Inflammatory macrophage (primary cell): ENCODE measurements at regions not wholly inside any gene's neighbourhood (a gene's known extent, or its start where the extent isn't known, plus 50 kb on each side); places are given as distances from the start of the nearest gene placed in this dataset.
"Not testable (repeated sequence)": the region's sequence is repeated elsewhere in the genome, so short reads cannot be mapped to it uniquely, and the experiment has no call there.

Experiments used
- DNase-seq, 2 donors: peaks; one replicate each; pipeline ENCODE4 v3.0.0-alpha.2; 2020 to 2022

DNA sequence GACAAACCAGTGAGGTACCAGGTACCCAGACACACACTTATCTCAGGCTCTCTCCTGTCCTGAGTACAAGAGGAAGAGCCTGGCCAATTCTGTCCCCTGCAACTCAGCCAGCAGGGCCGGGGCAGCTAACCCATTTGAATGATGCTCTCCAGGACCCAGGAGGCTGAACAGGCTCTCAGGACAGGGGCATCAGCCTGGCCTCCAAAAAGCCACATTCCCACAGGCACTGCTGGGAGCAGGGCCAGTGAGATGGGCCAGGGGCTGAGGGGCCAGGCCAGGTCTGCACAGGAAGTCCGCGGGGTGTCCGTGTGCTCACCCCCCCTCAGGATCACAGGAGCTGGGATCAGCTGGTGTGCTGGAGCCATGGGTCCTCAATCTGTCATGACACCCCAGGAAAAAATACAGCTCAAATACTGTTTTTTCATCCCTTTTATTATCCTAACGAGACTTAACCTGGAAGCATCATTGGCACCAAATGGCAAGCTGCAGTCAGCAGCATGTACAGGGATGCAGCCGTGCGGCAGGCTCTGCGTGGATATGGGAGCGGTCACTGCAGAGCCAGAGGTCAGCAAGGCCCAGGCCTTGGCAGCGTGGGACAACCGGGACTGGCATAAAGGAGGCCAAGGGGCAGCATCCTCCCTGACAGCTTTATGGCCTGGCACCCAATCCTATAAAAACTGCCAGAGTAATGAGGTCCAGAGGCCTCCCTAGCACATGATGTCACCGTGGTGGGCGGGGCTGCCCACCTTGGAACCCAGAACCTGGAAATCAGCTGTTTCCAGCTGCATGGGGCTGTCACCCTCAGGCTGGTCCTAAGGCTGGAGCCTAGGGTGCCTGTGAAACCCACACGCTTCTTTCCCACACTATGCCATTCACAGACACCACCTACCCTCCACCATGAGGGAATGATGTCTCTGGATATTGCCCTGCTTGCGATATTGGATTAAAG is 276.7 kb downstream of the C16orf95 start:
- no peak for DNase-seq

DNA sequence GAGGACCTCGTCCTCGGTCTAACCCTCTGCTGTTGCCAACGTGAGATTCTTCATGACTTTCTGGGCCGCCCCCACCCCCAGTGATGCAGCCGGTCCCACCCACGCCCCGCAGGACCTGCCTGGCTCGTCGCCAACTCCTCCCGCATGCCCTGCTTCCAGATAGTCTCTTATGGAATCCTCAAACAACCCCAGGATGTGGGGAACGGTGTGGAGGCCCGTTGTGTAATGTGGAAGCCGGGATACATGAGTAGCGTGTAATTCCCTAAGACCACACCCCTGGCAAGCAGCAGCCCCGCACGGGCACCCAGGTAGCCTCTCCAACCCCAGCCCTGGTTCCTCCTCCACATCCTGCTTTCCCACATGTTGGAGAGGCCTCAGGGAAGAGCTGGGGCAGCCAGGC is 275.9 kb downstream of the C16orf95 start:
- no peak for DNase-seq

DNA sequence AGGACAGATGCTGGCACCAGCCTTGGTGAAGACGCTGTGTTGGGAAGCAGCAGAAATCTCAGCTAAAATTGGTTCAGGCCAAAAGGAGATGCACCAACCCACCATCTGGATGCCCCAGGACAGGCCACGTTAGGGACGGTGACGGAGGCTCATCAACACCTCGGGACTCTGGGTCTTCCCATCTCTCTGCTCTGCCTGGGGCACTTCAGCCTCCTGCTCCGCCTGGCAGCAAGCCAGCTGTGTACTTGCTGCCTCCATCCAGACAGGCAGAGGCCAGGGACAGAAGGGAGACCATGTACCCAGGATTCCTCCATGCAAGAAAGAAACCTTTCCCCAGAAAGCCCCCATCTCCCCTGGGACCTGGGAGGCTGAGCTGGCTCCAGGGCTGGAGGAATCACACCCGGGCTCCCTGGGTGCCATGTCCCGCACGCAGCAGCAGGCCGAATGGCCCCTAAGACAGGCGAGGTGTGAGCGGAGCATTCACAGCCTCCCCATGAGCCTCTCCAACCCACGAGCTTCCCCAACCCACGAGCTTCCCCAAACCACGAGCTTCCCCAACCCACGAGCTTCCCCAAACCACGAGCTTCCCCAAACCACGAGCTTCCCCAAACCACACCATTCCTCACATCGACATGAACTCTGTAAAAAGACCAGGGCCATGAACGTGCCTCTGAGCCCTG is 274.5 kb downstream of the C16orf95 start:
- peak; percentile 20 to 66 for DNase-seq

DNA sequence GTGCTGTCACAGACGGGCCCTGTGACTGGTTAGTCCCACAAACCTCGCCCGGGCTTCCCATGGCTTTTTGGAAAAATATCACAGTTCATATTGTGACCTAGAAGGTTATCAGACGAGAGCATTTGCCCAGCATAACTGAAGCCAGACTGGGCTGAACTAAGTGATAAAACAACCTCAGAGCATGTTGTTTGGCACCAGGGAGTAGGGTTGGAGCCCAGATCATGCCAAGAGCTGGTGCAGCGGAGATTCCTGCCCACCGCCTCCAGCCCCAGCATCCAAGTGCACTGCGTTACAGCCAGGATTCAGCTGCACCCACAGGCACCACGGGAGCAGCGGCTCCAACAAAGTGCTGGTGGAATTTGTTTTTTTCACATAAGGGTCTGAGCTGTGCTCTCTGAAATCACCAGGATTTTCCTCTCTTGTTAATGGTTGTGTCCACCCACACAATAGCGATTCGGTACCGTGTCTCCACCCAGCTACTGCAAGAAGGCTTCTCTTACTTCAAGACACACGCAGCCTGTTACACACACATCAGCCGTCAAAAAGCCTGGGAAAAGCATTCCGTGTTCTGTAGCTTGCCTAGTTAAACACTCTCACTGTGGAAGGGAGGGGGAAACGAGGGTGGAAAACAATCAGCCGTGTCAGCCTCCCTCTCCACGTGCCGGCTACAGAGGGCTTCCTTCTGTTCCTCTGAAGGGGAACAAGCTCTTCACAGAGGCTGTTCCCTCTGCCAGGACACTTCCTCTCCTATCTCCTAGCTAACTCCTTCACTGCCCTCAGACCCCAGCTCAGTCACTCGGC is 273.8 kb downstream of the C16orf95 start:
- peak; percentile 50 to 66 for DNase-seq

DNA sequence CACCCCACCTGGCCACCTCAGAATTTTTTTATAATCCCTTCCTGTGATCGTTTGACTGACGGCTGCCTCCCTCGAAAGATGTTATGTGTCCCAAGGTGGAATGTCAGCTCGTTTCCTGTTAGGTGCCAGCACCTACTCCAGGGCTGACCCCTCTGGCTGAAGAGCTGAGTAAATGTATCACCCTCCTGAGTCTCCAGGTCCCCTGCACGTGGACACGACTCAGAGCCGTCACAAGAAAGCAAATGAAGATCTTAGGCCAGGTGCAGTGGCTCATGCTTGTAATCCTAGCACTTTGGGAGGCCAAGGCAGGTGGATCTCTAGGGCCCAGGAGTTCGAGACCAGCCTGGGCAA is 273.2 kb downstream of the C16orf95 start:
- DNase-seq: no peak

DNA sequence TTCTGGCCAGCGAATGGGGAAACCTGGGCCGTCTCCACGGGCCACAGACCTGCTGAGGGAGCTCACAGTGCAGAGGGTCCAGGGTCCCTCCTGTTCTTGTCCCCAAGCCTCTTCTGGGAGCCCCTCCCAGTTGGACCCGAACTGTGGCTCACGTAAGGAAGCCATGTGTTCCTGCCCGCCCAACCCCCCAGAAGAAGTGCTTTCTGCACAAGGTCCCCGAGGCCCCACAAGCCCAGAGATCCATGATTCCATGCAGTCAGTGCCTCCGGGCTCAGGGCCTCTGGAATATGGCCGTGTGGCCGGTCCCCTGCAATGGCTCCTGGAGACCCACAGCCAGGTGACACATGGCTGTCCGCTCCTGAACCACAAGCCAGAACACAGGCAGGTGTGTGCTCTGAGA is 272.4 kb downstream of the C16orf95 start:
- DNase-seq: no peak

DNA sequence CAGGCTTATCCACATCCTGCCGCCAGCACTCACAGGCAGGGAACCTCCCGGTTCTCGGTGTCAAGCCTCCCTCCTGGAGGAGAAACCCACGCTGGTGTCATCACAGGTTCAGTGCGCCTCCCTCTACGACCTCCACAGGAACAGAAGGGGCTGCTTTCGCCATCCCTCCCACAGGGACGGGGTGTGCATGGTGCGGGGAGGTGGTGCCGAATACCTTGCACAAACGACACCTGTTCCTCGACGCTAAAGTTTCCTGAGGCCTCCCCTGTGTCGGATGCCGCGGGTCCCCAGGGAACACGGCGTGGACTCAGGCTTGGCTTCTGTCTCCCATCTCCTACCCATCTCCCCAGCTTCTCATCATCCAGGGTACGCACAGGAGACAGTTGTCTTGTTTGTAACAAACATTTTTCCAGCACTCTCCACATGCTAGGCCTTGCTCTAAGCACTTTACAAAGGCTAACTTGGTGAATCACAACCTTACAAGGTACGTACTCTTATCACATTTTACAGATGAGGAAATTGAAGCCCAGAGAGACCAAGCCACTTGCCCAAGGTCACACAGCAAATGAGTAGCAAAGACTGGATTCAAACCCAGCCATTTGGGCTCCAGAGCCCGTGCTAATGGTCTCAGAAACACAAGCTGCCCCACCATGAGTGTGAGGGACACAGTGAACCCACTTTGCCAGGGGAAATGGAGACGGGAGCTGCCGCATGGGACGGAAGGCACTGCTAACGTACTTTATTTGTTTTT is 271.6 kb downstream of the C16orf95 start:
- no peak for DNase-seq

DNA sequence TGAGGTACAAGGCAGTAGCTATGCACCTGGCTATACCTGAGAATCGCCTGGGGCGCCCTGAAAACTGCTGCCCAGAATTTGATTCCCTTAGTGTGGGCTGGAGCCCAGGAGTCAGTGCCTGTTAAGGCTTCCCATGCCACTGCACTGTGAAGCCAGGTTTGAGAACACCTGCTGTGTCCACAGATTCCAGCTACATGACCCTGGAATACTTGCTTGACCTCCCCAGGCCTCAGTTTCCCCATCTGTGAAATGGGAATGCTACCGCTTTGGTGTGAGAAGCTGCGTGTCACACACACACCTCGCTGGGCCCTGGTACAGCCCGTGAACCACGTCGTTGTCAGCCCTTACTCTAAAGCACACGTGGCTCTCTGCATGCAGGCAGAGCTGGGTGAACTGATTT is 271.0 kb downstream of the C16orf95 start:
- no peak for DNase-seq

DNA sequence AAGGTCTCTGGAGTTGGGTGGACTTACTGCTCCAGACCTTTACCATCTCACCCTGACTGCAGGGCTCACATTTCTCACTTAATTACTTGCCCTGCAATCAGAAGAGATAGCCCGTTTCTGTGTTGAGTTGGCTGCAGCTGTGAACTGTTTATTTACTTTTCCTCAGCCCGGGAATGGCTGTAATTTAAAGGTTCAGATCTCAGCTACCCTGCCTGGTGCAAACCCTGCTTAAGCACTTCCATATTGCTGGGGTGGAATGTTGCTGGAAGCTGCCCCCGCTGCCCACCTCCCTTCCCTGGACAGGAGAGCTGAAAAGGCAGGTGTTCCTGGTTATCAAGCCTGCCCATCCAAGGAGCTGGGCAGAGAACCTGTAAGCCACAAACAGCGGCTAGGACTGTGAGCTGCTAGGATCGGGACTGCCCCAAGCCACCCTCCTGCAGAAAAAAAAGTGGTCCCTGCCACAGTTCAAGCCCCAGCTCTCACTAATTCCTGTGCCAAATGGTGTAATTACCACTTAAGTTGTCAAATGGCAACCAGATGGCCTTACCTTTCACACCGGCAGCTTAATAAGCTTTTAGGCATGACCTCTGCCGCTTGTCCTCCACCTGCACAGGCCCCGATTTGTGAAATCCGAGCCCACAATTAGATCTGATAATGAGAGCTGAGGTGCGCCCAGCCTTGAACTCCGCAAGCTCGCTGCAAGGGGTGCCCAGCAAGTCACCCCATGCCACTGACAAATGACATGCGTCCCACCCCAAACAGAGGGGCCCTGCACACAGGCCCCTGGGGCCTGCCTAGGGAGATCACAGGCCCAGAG is 269.8 kb downstream of the C16orf95 start:
- no peak for DNase-seq

DNA sequence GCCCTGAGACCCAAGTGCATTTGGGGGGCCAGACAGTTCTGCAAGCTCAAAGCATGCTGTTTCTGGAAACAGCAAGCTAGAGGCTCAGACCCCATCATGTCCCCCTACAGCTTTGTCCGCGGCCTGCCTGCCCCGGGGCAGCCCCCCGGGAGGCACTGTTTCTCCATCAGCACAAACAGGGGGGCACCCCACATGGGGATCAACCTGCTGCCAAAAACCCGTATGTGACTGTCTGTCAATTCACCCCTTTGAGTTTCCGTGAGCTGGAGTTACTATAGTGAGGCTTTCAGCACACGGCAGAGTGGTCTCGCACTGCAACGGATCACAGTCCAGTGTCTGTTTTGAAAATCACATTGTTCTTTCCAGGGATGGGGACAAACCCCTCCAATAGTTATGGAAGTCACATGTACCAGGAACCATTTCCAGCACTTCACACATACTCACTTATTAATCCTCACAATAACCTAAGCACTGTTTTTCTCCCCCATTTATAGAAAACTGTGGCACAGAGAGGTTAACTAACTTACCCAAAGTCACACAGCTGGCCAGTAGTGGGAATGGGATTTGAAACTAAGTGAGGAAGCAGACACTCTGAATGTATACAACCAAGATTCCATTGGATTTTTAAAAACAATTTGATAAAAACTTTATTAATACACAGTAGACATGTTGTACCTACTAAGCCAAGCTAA is 269.0 kb downstream of the C16orf95 start:
- no peak for DNase-seq

DNA sequence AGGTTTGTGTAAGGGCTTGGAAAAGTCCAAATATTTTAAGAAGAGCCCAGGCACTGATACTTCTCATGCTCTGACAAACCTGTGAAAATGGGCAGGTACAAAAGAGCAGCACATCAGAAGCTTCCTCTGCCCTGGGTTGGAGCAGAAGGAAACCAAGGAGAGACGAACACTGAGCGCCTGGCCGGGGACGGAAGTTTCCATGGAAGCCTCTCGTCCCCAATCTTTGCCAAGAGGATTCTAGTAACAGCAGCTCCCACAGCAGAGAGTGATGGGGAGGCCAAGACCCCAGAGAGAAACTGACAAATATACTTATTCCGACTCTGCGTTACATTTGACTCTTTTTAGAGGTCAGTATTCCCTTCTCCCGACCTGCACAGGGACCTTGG is 268.5 kb downstream of the C16orf95 start:
- no peak for DNase-seq

DNA sequence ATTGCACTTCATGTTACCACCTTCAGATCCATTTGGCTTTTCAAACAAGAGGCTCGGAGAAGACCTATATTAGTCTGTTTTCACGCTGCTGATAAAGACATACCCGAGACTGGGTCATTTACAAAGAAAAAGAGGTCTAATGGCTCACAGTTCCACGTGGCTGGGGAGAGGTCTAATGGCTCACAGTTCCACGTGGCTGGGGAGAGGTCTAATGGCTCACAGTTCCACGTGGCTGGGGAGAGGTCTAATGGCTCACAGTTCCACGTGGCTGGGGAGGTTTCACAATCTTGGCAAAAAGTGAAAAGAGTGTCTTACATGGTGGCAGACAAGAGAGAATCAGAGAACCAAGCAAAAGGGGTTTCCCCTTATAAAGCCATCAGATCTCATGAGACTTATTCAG is 268.0 kb downstream of the C16orf95 start:
- not testable (repeated sequence) for DNase-seq

DNA sequence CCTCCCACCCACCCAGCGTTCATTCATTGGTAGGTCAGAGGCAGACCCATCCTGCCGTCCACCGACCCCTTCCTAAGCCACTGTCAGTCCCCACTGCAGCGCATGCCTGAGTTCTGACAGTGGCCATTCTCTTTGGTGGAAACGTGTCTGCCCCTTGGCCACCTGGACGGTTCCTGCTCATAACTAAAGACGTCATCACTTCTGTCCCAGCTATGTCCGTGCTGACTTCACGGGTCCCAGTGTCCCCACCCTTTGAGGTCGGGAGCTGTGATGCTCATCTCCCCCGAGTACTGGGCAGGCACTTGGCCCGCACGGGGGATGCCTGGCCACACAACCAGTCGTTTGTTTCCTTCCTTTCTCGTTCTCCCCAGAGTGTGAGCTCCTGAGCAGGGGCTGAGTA is 267.1 kb downstream of the C16orf95 start:
- no peak for DNase-seq

DNA sequence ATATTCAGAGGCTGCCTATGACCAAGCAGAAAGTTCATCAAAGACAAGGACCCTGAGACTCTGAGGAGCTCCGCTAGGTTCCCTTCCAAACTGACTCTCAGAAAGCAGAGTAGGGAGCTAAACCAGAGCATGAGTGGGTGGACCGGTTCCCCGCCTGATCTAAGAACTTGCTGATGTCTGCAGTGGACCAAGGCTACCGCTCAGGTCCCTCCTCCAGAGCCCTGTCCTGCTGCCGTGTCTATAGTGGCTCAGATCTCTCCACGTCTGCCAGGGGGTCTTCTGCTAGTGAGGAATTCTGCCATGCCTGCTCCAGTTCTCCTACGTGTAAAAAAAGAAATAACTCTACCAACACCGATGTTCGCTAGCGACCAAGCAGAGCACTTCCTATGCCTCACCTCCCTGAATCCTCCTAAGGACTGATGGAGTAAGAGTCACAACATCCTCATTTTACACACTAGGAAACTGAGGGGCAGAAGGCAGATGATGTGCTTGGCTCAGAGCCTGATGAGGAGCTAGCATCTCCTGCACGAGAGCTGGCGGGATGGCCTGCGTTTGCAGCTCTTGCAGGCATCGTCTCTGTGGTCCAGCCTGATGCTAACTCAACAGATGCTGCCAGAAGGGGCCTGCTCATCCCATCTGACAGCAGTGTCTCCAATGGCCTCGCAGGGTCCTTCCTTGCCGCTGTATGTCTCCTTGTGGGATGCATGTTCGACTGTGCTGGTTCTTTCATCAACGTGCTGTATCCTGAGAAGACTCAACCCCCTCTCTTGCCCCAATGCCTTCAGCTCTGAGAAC is 265.5 kb downstream of the C16orf95 start:
- DNase-seq: no peak

DNA sequence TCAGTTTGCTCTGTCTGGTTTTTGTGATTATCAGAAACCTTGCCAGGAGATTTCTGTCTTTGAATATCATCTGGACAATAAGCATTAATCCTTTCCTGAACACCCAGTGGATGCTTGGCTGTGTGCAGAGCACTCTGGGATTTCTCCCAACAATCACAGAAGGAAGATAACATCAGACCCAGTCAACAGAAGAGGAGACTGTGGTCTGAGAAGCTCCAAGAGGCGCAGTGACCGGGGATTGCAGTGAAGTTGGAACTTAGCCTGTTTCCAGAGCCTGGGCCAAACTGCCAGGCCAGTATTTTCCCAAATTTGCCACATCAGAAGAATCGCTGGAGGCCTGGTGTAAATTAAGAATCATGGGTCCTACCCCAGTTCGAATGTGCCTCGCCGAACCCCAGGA is 264.7 kb downstream of the C16orf95 start:
- DNase-seq: no peak

DNA sequence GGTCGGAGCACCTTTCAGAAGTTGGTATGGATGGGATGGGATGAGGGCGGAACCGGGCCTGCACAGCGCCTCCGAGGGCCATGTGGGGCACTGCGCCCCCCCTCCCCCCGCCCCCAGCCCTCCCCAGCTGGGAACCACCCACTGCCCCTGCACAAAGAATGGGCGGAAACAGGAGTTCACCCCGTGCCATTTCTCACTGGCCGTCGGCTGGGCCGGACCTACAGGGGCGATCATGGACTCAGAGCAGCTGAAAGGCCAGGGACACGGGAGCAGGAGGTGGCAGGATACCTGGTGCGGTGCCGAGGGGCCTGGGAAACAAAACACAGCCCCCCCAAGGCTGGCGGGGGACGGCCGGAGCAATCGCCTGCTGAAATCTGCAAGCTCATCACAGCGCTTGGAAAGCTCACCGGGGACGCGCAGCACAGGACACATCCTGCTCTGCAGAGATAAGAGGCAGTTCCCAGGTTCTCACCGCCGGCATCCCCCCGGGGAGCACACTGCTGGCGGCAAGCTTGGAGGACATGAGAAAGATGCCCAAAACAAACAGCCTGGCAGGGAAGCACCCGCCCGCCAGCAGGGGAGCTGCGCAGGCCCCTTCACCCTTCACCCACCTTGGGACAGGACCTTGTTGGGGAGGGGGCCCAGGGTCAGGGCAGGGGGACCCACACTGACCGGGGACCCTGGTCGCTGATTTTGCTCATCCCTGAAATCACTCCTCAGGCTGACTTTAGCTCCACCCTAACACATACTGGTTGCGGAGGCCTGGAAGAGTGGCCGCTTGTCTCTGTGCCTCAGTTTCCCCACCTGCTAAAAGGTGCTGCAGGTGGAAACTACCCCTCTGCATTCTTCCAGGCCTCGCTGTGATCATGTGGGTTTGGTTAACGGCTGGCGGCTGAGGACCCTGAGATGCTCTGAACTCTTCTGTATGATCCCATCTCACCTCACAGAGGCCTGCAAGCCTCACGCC is 263.9 kb downstream of the C16orf95 start:
- DNase-seq: no peak

DNA sequence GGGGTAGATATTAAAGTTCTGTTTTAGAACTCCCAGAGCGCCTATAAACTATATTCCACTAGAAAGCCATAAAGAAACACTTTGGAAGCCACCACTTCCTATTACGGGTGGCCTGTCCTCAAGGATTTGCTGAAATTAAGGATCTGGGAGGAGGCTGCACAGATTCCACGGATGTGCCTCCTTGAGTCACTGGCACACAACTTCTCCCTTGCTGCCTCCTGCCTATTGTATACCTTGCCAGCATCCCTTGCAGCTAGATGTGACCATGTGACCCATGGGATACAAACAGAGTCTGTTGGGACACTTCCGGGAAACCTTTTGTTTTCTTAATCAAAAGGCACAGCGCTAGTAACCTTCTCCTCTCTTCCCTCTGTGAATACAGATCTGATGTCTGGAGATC is 263.0 kb downstream of the C16orf95 start:
- no peak for DNase-seq

DNA sequence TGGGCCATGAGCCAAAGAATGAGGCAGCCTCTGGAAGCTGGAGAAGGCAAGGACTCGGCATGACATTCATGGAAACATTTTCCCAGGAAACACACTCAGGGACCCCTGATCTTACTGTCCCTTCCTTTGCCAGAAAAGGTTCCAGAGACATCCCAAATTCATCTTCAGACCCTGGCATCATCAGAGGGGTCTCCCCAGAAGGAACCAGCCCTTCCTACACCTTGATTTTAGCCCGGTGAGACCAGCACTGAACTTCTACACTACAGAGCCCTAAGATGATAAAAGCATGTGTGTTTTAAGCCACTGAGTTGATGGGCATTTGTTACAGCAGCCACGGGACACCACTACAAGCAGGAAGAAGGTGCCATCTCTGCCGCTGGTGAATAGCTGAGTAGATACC is 262.3 kb downstream of the C16orf95 start:
- no peak for DNase-seq

DNA sequence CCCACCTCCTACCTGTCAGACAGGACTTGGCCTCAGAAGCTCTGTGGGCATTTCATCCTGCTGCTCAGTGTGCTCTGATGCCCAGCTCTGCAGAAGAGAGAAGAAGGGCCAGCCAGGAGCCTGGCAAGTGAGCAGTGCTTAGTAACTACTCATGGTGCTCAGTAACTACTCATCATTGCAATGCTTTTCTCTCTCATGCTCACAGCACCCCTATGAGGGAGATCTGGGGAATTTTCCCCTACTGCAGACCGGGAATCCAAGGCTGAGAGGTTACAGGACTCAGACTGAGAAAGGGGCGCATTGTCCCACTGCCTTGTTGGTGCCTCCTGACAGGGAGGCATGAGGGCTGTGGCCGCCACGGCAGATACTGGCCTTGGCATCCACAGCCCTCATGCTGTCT is 261.1 kb downstream of the C16orf95 start:
- DNase-seq: no peak
